SHP77 treated with DMSO at 0.1 percent for 48 hours (cell line): ENCODE measurements at regions not wholly inside any gene's neighbourhood (a gene's known extent, or its start where the extent isn't known, plus 50 kb on each side); places are given as distances from the start of the nearest gene placed in this dataset.

Experiments used
- DNase-seq: peaks from one replicate; lab custom pipeline; 2025; lab: John Stamatoyannopoulos, UW

DNA sequence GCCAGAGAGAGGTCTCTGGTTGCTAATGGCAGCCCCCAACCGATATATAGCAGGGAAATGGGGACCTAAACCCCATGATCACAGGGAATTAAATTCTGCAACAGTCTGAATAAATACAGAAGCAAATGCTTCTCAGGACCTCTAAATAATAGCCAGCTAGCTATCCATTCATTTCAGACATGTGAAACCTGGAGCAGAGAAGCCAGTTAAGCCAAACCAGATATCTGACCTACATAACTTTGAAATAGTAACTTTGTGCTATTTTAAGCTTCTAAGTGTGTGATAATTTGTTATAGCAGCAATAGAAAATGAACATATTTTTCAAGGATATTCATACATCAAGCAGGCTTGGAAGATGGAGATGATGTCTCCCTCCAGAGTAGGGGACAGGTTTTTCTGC, 1062.9 kb upstream of the CADM2 start:
- DNase-seq = no peak

DNA sequence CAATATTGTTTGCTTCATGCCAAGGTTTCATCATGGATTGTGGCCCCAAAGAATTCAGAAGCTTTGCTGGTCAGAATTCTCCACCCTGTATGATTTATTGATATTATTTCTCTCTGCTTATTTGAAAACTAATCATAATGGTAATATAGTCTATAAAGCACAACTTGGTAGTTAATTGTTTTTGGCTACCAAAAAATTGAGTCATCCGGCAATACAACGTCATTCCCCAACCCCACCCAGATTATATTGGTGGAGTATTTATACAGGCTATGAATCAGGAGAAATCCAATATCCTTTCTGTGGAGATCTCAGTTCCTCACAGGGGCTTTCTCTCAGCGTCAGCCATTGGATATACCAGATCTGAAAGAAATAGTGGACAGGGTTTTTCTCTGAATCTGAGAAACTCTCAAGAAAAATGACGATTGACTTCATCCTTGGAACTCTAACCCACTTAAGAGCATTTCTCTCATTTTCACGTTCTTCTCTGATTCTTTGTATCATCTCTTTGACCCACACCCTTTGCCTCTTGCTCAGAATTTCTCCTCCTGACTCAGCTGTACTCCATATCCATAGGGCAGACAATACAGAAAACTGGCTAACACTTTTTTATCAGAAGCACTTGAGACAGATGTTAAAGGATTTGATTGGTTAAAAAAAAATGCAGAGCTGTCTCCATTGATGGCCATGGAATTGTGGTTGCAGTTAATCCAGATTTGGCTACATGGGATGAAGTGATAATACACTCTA, 1055.8 kb upstream of the CADM2 start:
- no peak for DNase-seq

GRCh38 chr3:83913381-83913780, 1045.4 kb upstream of the CADM2 start:
- DNase-seq = no peak

GRCh38 chr3:83926291-83926690, 1032.5 kb upstream of the CADM2 start:
- DNase-seq = no peak

DNA sequence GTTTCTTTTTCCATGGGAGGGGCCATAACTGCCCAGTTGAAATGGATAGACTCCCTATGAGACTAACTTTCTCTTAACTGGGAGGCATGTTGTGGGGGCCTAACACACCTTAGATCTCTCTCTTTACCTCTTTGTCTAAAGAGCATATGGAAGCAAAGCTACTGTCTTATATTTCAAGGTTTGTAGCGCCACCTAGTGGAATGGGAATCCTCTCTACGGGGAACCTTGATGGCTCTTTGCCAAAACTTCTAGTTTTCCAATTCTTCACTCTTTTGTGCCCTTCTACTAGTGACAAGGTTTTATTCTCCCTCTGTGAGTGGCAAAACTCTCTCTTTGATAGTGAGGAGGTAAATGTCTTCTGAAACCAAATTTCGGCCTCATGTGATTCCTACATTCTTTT, 1030.4 kb upstream of the CADM2 start:
- no peak for DNase-seq

DNA sequence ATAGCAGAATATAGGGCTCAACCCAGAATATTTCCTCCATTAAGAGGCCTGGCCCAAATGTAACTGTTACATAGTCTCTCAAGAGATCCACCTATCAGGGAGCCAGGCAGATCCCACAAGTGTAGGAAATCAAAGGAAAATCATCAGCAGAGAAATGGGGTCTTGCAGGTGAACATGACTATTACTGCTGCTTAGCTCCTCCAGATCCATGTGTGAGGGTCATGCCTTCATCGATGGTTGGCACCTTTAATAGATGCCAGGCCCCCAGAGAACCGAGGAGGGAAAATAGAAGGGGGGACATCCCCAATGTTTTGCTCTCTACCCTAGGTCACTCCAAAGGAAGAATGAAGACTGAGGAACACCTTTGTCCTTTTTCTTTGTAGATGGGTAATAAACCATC, 1029.9 kb upstream of the CADM2 start:
- no peak for DNase-seq

DNA sequence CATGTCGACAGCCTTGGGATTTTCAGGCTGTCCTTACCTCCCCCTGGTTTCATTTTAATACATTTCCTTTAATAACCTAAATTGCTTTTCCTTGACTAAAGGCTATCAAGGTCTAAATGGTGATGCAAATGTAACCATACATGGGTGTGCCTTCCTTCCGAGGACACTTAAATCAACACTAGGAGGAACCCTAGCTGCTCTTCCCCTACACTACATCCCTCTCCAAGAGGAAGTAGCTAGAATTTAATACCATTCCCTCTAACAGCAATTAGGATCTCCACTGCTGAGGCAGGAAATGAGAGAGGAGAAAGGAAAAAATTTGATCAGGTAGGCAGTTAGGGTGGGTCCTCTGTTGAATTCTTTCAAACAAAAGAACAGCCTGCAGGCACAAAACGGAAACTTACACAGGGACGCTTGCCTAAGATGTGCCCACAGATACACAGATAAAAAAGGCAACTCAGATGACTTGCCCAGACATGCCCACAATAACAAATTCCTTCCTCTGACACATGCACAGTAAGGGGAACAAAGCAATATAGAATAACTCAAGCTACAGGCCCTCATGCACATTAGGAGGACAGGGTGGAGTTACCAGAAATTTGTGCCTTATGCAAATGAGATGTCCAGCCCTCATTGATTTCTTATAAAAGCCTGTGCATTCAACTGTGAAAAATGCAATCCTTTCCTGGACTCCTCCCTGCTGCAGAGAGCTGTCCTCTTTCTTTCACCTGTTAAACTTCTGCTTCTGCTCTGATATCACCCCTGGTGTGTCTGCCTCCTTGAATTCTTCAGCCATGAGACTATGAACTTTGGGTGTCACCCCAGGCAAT, 1024.4 kb upstream of the CADM2 start:
- DNase-seq = peak; percentile 20

DNA sequence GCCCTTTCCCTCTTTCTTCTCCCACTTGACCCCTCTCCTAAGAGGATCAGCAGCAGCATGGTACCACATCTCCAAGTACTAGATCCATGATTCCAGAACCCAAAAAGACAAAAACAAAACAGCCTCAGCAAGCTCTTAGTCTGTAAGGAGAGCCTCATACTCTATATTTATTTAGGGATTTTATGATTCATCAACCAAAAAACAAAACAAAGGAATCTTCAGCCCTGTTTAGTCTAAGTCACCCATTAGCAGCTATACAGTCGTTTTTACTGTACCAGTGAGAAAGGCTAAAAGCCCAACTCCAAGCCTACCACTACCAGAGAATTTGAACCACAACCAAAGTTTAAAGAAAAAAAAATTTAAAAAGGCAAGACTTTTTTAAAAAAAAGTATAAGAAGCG, 1020.3 kb upstream of the CADM2 start:
- DNase-seq = no peak

- peak; percentile 43 for DNase-seq
These were observed 1016.6 kb upstream of the CADM2 start for GRCh38 chr3:83941990-83942745.

DNA sequence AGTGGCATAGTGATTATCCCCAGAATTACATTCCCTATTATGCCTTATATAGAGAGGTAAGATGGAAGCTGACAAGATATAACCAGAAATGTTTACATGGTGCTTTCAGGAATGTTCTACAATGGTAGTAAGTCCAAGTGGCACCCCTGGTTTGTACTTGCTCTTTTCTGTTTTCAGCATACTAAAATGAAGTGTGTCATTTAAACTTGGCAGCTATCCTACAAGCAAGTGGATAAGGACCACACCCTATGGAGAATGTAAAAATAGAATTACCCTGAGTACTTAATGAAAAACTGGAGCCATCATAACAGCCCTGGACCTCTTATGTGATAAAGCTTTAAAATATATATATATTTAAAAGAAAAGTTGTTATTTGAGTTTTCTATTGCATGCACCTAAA, 1012.7 kb upstream of the CADM2 start:
- no peak for DNase-seq

GRCh38 chr3:83946554-83946953, 1012.2 kb upstream of the CADM2 start:
- no peak for DNase-seq

GRCh38 chr3:83948771-83949170, 1010.0 kb upstream of the CADM2 start:
- no peak for DNase-seq

DNA sequence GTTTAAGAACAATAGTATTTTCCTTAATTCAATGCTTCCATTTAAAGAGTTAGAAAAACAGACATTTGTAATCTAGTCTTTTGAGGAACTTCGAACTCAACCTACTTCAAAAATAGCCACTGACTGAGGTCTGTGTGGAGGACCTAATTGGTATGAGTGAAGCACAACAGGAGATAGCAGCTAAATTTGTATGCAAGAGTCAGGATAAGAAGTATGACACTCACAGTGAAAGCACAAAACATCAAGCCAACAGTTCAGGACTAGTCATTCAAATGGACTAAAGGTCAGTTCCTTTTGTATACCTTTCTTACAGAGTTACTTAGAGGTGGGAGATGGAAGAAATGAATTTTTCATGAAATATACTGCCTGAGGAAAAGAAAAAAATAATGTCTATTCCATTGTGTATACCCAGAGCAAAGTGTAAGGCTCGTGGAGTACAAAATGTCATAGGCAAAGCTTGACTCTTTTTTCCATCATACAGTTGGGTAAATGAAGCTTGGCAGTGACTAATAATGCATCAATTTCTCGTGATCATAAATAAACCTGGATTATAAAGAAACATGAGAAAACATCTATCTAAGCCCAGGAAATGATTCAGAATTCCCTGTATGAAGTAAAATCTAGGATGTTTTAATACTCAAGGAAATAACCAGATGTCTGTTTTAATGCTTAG, 1005.2 kb upstream of the CADM2 start:
- no peak for DNase-seq

DNA sequence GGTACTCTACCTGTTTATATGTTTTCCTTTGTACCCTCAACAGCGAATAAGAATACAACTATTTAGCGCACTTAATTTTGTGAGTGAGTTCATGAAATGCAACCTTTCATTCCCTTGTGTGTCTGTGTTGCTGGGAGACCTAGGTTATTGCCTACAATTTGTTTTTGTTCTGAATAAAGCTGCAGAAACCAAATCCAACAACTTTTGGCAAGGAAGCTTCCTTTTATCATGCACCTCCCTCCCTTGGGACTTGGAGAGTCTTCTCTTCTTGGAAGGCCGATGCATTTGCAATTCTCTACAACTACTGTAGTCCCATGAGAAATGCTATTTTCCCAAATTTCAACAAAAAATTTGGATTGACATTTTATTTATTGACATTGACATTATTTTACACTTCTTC, 1002.4 kb upstream of the CADM2 start:
- no peak for DNase-seq

GRCh38 chr3:83968356-83968755, 990.4 kb upstream of the CADM2 start:
- DNase-seq = peak; percentile 16

- no peak for DNase-seq
These were observed 987.1 kb upstream of the CADM2 start for GRCh38 chr3:83971666-83972065.

DNA sequence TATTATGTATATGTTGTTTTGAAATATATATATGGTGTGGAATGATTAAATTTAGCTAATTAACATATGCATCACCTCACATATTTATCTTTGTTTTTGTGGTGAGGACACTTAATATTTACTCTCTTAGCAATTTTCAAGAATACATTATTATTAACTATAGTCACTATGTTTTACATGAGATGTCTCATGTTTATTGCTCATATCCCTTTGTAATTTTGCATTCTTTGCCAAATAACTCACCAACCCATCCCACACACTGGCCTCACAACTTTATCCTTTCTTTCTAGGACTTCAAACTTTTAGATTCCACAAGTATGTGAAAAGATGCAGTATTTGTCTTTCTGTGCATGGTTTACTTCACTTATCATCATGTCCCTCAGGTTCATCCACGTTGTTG, 950.2 kb upstream of the CADM2 start:
- no peak for DNase-seq

GRCh38 chr3:84023842-84024241, 934.9 kb upstream of the CADM2 start:
- DNase-seq = no peak

DNA sequence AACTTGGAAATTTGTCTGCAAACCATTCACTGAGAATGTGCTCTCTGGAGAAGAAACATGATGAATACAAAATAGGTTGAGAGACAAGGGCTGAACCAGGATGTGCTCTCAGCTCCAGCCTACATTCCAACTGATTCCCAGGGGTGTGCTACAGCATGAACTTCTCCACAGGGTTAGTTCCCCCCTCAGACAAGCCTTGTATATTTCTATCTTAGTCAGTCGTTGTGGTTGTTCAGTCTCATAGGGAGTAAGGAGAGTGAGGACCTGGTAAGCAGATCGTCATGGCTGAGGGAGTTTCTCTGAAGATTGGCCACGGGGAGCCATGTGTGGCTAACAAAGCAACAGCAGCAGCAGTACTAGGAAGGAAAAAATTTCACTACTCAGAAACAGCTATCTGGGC, 919.7 kb upstream of the CADM2 start:
- no peak for DNase-seq

- no peak for DNase-seq
These were observed 916.2 kb upstream of the CADM2 start for GRCh38 chr3:84042399-84043106.

DNA sequence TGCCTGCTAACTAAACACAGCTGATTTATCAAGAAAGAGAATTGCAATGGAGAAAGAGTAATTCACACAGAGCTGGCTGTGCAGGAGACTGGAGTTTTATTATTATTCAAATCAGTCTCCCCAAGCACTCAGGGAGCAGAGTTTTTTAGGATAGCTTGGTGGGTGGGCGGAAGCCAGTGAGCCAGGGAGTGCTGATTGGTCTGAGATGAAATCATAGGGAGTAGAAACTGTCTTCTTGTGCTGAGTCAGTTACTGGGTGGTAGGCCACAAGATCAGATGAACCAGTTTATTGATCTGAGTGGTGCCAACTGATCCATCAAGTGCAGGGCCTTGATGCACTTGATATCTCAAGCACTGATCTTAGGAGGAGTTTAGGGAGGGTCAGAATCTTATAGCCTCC, 891.9 kb upstream of the CADM2 start:
- no peak for DNase-seq

- DNase-seq = no peak
These were observed 885.1 kb upstream of the CADM2 start for GRCh38 chr3:84073664-84074063.
